ENCODE measurements at regions not wholly inside any gene's neighbourhood (a gene's known extent, or its start where the extent isn't known, plus 50 kb on each side); places are given as distances from the start of the nearest gene placed in this dataset.

DNA sequence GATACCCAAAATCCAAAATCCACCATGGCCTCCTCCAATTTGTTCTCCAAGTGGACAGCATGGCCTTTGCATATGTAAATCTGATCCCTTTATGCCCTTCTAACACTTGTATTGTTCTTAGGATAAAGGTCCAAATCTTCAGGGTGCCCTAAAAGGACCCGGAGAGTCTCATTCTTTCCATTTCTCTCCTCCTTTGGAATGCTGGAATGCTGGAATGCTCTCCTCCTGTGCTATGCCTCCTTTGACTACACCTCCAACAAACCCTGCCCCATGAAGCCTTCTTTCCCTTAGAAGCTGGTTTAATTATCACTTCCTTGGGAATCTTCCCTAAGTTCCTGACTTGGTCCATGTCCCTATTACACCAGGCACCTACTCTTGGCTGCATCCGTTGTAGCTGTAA, 484.8 kb upstream of the RUNX1 start:
- no peak overlapping the region for H3K27ac ChIP-seq (ENCODE audit: low read depth in 1 of 2, low read length in 1 of 2)
- no peak for DNase-seq
- no peaks in the 10 kb centered on the region for H3K27me3 ChIP-seq (ENCODE audit: control insufficient read depth in 3 of 3, insufficient read depth in 3 of 3, low read length in 2 of 3)
- ATAC-seq (ENCODE audit: insufficient read depth, low FRiP score): no peak
- TF ChIP-seq, protein P1, sequence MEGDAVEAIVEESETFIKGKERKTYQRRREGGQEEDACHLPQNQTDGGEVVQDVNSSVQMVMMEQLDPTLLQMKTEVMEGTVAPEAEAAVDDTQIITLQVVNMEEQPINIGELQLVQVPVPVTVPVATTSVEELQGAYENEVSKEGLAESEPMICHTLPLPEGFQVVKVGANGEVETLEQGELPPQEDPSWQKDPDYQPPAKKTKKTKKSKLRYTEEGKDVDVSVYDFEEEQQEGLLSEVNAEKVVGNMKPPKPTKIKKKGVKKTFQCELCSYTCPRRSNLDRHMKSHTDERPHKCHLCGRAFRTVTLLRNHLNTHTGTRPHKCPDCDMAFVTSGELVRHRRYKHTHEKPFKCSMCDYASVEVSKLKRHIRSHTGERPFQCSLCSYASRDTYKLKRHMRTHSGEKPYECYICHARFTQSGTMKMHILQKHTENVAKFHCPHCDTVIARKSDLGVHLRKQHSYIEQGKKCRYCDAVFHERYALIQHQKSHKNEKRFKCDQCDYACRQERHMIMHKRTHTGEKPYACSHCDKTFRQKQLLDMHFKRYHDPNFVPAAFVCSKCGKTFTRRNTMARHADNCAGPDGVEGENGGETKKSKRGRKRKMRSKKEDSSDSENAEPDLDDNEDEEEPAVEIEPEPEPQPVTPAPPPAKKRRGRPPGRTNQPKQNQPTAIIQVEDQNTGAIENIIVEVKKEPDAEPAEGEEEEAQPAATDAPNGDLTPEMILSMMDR (IDR thresholded peaks at IDR 0.05; ENCODE audit: control extremely low read depth, extremely low read depth): no peak
- WGBS, 2 donors: 92 to 98% methylated on average over 2 of the region's 2 CpGs
- peaks cover 0 to 5% (median 0%) of the 10 kb centered on the region in 5 donors for H3K4me1 ChIP-seq (ENCODE audit: control insufficient read depth in 5 of 5, insufficient read depth in 5 of 5, low read length in 5 of 5)
- H3K4me3 ChIP-seq: no peak overlapping the region
- no peaks in the 10 kb centered on the region for H3K36me3 ChIP-seq (ENCODE audit: control insufficient read depth in 4 of 4, insufficient read depth in 4 of 4, low read length in 4 of 4)
- H3K9ac ChIP-seq (ENCODE audit: insufficient read depth in 1 of 2, low read length in 2 of 2): no peak overlapping the region
- H3K9me3 ChIP-seq (ENCODE audit: control insufficient read depth in 4 of 4, insufficient read depth in 3 of 4, low read length in 3 of 4): no peaks in the 10 kb centered on the region

DNA sequence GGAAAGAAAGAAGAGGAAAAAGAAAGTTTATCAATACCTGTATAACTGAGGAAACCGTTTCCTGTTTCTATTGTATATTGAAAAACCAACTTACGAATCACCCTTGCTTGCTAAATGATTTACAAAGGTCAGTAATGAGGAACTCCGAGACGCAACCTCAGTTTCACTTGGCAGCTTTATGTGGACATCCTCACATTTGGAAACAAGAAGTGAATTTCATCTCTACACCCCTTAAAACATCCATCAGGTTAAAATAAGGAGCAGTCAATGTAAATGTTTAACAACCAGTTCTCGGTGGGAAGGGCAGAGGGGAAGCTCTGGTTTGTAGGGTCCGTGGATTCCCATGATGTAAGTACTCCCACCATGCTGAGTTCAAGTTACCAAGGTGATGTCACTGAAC, 481.7 kb upstream of the RUNX1 start:
- Histone ChIP-seq H3K4me1 (ENCODE audit: control insufficient read depth in 5 of 5, insufficient read depth in 5 of 5, low read length in 5 of 5) (peaks cover 0 to 11% (median 0%) of the 10 kb centered on the region in 5 donors), H3K9me3 (ENCODE audit: control insufficient read depth in 4 of 4, insufficient read depth in 3 of 4, low read length in 3 of 4) (no peaks in the 10 kb centered on the region), H3K9ac (ENCODE audit: insufficient read depth in 1 of 2, low read length in 2 of 2) (no peak overlapping the region), H3K4me3 (no peak overlapping the region), H3K27me3 (ENCODE audit: control insufficient read depth in 3 of 3, insufficient read depth in 3 of 3, low read length in 2 of 3) (no peaks in the 10 kb centered on the region), H3K36me3 (ENCODE audit: control insufficient read depth in 4 of 4, insufficient read depth in 4 of 4, low read length in 4 of 4) (no peaks in the 10 kb centered on the region), H3K27ac (ENCODE audit: low read depth in 1 of 2, low read length in 1 of 2) (no peak overlapping the region)
- TF ChIP-seq, protein P1 (IDR thresholded peaks at IDR 0.05; ENCODE audit: control extremely low read depth, extremely low read depth): no peak
- WGBS, 2 donors: 35 to 71% methylated on average over 6 of the region's 6 CpGs
- no peak for DNase-seq
- no peak for ATAC-seq (ENCODE audit: insufficient read depth, low FRiP score)

DNA sequence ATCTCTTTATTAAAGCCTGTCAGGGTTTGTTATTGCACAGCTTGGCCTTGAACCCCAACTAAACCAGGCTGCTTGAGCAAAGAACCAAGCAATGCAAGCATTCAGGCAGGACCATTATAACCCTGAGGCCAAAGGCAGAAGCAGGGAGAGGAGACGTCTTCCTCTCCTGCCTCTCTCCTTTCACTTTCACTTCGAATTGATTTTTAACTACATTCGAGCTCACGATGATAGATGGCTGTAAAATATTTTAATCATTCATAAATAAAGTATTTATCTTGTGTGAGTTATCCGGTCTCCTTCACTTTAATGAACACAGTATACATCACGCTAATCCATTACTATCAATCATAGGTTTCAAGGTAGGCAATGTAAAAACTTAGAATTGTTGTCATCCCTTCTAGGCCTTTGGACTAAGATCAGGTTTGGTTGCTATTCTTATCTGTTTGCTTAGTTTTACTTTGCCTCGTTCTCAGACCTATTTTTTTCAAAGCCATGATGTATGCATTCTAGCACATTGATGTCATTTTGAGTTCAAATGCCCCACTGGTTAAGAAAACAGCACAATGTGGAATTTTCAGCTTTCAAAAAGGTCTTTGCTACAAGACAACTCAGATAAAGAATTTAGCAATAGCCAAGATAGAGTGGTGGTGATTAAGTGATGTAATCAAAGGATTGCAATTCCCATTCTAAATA, 480.2 kb upstream of the RUNX1 start:
- H3K27ac ChIP-seq (ENCODE audit: low read depth in 1 of 2, low read length in 1 of 2): peak overlapping the region in 1 of 2 donors; percentile 12

More for the DNA sequence above, 480.2 kb upstream of the RUNX1 start:
- Histone ChIP-seq H3K4me3 (no peak overlapping the region), H3K27me3 (ENCODE audit: control insufficient read depth in 3 of 3, insufficient read depth in 3 of 3, low read length in 2 of 3) (no peaks in the 10 kb centered on the region), H3K9ac (ENCODE audit: insufficient read depth in 1 of 2, low read length in 2 of 2) (no peak overlapping the region), H3K36me3 (ENCODE audit: control insufficient read depth in 4 of 4, insufficient read depth in 4 of 4, low read length in 4 of 4) (no peaks in the 10 kb centered on the region), H3K4me1 (ENCODE audit: control insufficient read depth in 5 of 5, insufficient read depth in 5 of 5, low read length in 5 of 5) (peaks cover 0 to 11% (median 0%) of the 10 kb centered on the region in 5 donors), H3K9me3 (ENCODE audit: control insufficient read depth in 4 of 4, insufficient read depth in 3 of 4, low read length in 3 of 4) (no peaks in the 10 kb centered on the region)
- DNase-seq (peak in 2 of 3 donors; percentile 21 to 37), ATAC-seq (ENCODE audit: insufficient read depth, low FRiP score) (no peak)
- TF ChIP-seq, protein P1 (IDR thresholded peaks at IDR 0.05; ENCODE audit: control extremely low read depth, extremely low read depth): no peak
- 24 to 25% methylated on average over 7 of the region's 7 CpGs for WGBS, 2 donors
